Gastroesophageal sphincter (tissue), 3 donors: ENCODE measurements at regions not wholly inside any gene's neighbourhood (a gene's known extent, or its start where the extent isn't known, plus 50 kb on each side); places are given as distances from the start of the nearest gene placed in this dataset.

ENCODE experiments used
- EP300 ChIP-seq: sonication (generic); formaldehyde crosslinking; IDR thresholded peaks from one replicate; pipeline ENCODE4 v1.6.1; 2017; ENCODE audit warnings: antibody characterized with exemption, mild to moderate bottlenecking
- TF ChIP-seq, protein P1 (sequence below), 4 experiments: fragments of 200-600 bp in 2 of 4; fragments of 450-650 bp in 2 of 4; sonication (generic) in 1 of 4; IDR thresholded peaks; one replicate each; pipeline ENCODE4 v1.5.1; 2017 to 2019; ENCODE audit warnings: antibody characterized with exemption in 4 of 4, mild to moderate bottlenecking in 2 of 4, moderate library complexity in 2 of 4

DNA sequence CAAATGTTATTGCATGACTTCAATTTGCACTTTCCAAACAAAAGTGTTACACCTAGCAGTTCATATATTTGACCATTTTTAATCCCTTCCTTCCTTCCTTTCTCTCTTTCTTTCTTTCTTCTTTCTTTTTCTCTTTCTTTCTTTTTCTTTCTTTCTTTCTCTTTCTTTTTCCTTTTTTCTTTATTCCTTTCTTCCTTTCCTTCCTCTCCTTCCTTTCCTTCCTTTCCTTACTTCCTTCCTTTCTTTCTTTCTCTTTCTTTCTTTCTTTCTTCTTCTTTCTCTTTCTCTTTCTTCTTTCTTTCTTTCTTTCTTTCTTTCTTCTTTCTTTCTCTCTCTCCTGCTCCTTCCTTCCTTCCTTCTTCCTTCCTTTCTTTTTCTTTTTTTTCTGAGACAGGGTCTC lies 146.7 kb upstream of the ALKAL2 start:
- TF ChIP-seq, protein P1, sequence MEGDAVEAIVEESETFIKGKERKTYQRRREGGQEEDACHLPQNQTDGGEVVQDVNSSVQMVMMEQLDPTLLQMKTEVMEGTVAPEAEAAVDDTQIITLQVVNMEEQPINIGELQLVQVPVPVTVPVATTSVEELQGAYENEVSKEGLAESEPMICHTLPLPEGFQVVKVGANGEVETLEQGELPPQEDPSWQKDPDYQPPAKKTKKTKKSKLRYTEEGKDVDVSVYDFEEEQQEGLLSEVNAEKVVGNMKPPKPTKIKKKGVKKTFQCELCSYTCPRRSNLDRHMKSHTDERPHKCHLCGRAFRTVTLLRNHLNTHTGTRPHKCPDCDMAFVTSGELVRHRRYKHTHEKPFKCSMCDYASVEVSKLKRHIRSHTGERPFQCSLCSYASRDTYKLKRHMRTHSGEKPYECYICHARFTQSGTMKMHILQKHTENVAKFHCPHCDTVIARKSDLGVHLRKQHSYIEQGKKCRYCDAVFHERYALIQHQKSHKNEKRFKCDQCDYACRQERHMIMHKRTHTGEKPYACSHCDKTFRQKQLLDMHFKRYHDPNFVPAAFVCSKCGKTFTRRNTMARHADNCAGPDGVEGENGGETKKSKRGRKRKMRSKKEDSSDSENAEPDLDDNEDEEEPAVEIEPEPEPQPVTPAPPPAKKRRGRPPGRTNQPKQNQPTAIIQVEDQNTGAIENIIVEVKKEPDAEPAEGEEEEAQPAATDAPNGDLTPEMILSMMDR (IDR thresholded peaks at IDR 0.05) = no peak
- no peak for TF ChIP-seq EP300
